K562 (cell line): ENCODE measurements at regions not wholly inside any gene's neighbourhood (a gene's known extent, or its start where the extent isn't known, plus 50 kb on each side); places are given as distances from the start of the nearest gene placed in this dataset.
"Not testable (repeated sequence)": the region's sequence is repeated elsewhere in the genome, so short reads cannot be mapped to it uniquely, and the experiment has no call there.

ENCODE experiments used
- ATAC-seq: fragments of 200-7000 bp; cut with Tn5 transposase; 3 replicates; pipeline ENCODE4 v1.9.1; 2020; ENCODE audit warnings: moderate library complexity
- BruUV-seq: library from RNA; stranded (reverse); fragments of 400-500 nt; replicated peaks from 2 replicates; lab custom pipeline; 2021; lab: Mats Ljungman, UMichigan
- CTCF ChIA-PET: fragments of 300-600 bp; formaldehyde crosslinking; extraction: SDS; loops from one replicate; lab custom pipeline; 2021; ENCODE audit warnings: low intra/inter-chr PET ratio; lab: Yijun Ruan, JAX
- POLR2A ChIA-PET: fragments of 300-600, 350-650 bp; sonication (Branson Sonifier 250); formaldehyde crosslinking; extraction: SDS; loops from one replicate; lab custom pipeline; 2021; ENCODE audit warnings: antibody characterized with exemption, inconsistent platforms; lab: Yijun Ruan, JAX
- DNase-seq, 4 experiments: peaks; one replicate each; pipeline versions ENCODE4 v3.0.0 to v3.0.0-alpha.2; 2011 to 2018; ENCODE audit warnings: low spot score in 3 of 4, mixed read lengths in 3 of 4; ENCODE audit errors: extremely low read depth in 1 of 4
- FAIRE-seq: peaks from 2 replicates; lab custom pipeline; 2011; peaks lifted over from hg19 to GRCh38; lab: Jason Lieb, UNC
- H2AFZ ChIP-seq: 2 replicates; pipeline ENCODE4 v1.6.0; 2011; ENCODE audit warnings: low read depth, low read length, control low read depth, inconsistent platforms
- H3K27ac ChIP-seq: fragments of 200-600 bp; 3 replicates; pipeline ENCODE4 v1.8.0; 2011; ENCODE audit warnings: low read depth, mild to moderate bottlenecking, control low read depth, inconsistent platforms, low read length, moderate library complexity, mixed read lengths; ENCODE audit errors: extremely low read depth
- H3K27me3 ChIP-seq, 2 experiments: fragments of 300-600 bp in 1 of 2; 2 replicates in 1 of 2; 3 replicates in 1 of 2; pipeline versions ENCODE4 v1.6.0 to v1.8.0; 2011; ENCODE audit warnings: inconsistent platforms in 2 of 2, low read length in 2 of 2, mild to moderate bottlenecking in 1 of 2, mixed read lengths in 1 of 2, moderate library complexity in 1 of 2; ENCODE audit not compliant: control insufficient read depth in 2 of 2, insufficient read depth in 2 of 2
- H3K36me3 ChIP-seq: fragments of 300-600 bp; 3 replicates; pipeline ENCODE4 v1.8.0; 2011; ENCODE audit warnings: mild to moderate bottlenecking, low read length, inconsistent platforms; ENCODE audit not compliant: control insufficient read depth, insufficient read depth
- H3K4me1 ChIP-seq, 2 experiments: fragments of 200-600 bp in 1 of 2; replicated peaks in 1 of 2; 2 replicates in 1 of 2; 3 replicates in 1 of 2; pipeline versions ENCODE4 v1.5.1 to v1.8.0; 2011; ENCODE audit warnings: inconsistent platforms in 2 of 2, low read length in 2 of 2, mild to moderate bottlenecking in 1 of 2, mixed read lengths in 1 of 2, moderate library complexity in 1 of 2; ENCODE audit not compliant: control insufficient read depth in 2 of 2, insufficient read depth in 2 of 2
- H3K4me2 ChIP-seq: 2 replicates; pipeline ENCODE4 v1.6.1; 2011; ENCODE audit warnings: low read length, control low read depth, inconsistent platforms, mixed read lengths; ENCODE audit not compliant: insufficient read depth
- H3K4me3 ChIP-seq: fragments of 200-600 bp; sonication (generic), shearing (Covaris generic); 2 replicates; pipeline ENCODE4 v1.5.1; 2016; ENCODE audit warnings: control low read depth, inconsistent platforms
- H3K79me2 ChIP-seq: fragments of 200-600 bp; 3 replicates; pipeline ENCODE4 v1.8.0; 2011; ENCODE audit warnings: low read length, inconsistent platforms; ENCODE audit not compliant: control insufficient read depth, insufficient read depth
- H3K9ac ChIP-seq, 2 experiments: 2 replicates each; pipeline versions ENCODE4 v1.6.0 to v1.6.1; 2011; ENCODE audit warnings: low read depth in 2 of 2, low read length in 2 of 2, control low read depth in 1 of 2, inconsistent platforms in 1 of 2, mild to moderate bottlenecking in 1 of 2, mixed read lengths in 1 of 2; ENCODE audit not compliant: insufficient read depth in 1 of 2
- H3K9me1 ChIP-seq: one replicate; pipeline ENCODE4 v1.6.0; 2011; ENCODE audit warnings: inconsistent platforms, mild to moderate bottlenecking, low read length, moderate library complexity; ENCODE audit not compliant: control insufficient read depth, insufficient read depth
- H3K9me3 ChIP-seq: replicated peaks from 2 replicates; pipeline ENCODE4 v1.5.1; 2011; ENCODE audit warnings: low read depth, low read length, inconsistent platforms; ENCODE audit not compliant: control insufficient read depth, insufficient read depth
- H4K20me1 ChIP-seq: replicated peaks from 2 replicates; pipeline ENCODE4 v1.6.1; 2011; ENCODE audit warnings: low read length, inconsistent platforms, mixed read lengths; ENCODE audit not compliant: control insufficient read depth, insufficient read depth
- ADNP ChIP-seq: fragments of 200-800 bp; sonication (Bioruptor generic); IDR thresholded peaks from 2 replicates; pipeline ENCODE4 v1.6.1; 2016; ENCODE audit warnings: missing genetic modification characterization, missing compliant biosample characterization
- CHCHD3 ChIP-seq: fragments of 250-450 bp; sonication (Bioruptor Pico); IDR thresholded peaks from 2 replicates; pipeline ENCODE4 v2.1.2; 2022; ENCODE audit warnings: mild to moderate bottlenecking
- CSDE1 ChIP-seq, 2 experiments: fragments of 450-650 bp; IDR thresholded peaks; 2 replicates each; pipeline ENCODE4 v1.6.1; 2016; ENCODE audit warnings: mild to moderate bottlenecking in 1 of 2
- GATAD2B ChIP-seq: fragments of 450-650 bp; IDR thresholded peaks from 2 replicates; pipeline ENCODE4 v1.6.1; 2017; ENCODE audit warnings: mild to moderate bottlenecking, borderline replicate concordance
- HDGF ChIP-seq: fragments of 450-650 bp; IDR thresholded peaks from 2 replicates; pipeline ENCODE4 v1.6.1; 2016
- STAT5A ChIP-seq: IDR thresholded peaks from 2 replicates; pipeline ENCODE4 v1.6.1; 2012; ENCODE audit warnings: low read length, inconsistent platforms, borderline replicate concordance
- ZKSCAN8 ChIP-seq: fragments of 200-800 bp; sonication (Bioruptor generic); IDR thresholded peaks from 2 replicates; pipeline ENCODE4 v1.6.1; 2016; ENCODE audit warnings: missing genetic modification characterization, missing compliant biosample characterization
- ZNF253 ChIP-seq: fragments of 250-450 bp; sonication (Bioruptor Pico); conservative IDR thresholded peaks from 2 replicates; pipeline ENCODE4 v1.6.1; 2021; ENCODE audit warnings: mild to moderate bottlenecking
- ZNF436 ChIP-seq: fragments of 250-450, 450-650 bp; sonication (Bioruptor Pico); formaldehyde crosslinking; IDR thresholded peaks from 2 replicates; pipeline ENCODE4 v1.7.0; 2020; ENCODE audit warnings: mild to moderate bottlenecking
- WGBS: fragments of 100-300 bp; shearing (Covaris generic); methylation state at CpG from one replicate; pipeline ENCODE4 v1.1.6; 2016; ENCODE audit warnings: low coverage, mixed read lengths; ENCODE audit not compliant: insufficient coverage; ENCODE audit errors: missing lambda C conversion rate; 5-methylcytosine and 5-hydroxymethylcytosine counted together
- in situ Hi-C: fragments of 300-500 bp; cut with MboI; formaldehyde crosslinking; loops from 4 replicates; pipeline ENCODE4 v1.15.0; 2018; ENCODE audit warnings: inconsistent platforms, mixed read lengths
- intact Hi-C: fragments of 100-400 bp; cut with micrococcal nuclease; formaldehyde crosslinking; loops from 2 replicates; pipeline ENCODE4 v1.14.2; 2022
- TF ChIP-seq, protein P1 (sequence below): fragments of 250-450 bp; sonication (Bioruptor Pico); IDR thresholded peaks from 2 replicates; pipeline ENCODE4 v1.8.0; 2021; ENCODE audit warnings: borderline replicate concordance, mild to moderate bottlenecking, moderate library complexity; ENCODE audit not compliant: poor library complexity, severe bottlenecking

GRCh38 chr22:25331050-25331449, 111.6 kb downstream of the CRYBB2 start:
- no peak overlapping the region for H3K27ac ChIP-seq
- WGBS, result 0% methylated on average over 4 of the region's 4 CpGs
- in situ Hi-C loops (loop anchor here (10.0 kb wide), 2 partner anchors 96 to 126 kb away; no protein-coding TSS in a partner anchor), intact Hi-C loops (loop anchor here (5.0 kb wide), 1 partner anchor 94 kb away; no protein-coding TSS in a partner anchor)
- DNase-seq (no peak), ATAC-seq (no peak), FAIRE-seq (no peak)
- H3K79me2 ChIP-seq, result no peaks in the 10 kb centered on the region
- H3K9ac ChIP-seq, result no peak overlapping the region
- no peak overlapping the region for H2AFZ ChIP-seq
- no peak for TF ChIP-seq ZKSCAN8 (CRISPR knock-in tag)
- no peak for TF ChIP-seq ZNF436 (CRISPR knock-in tag)
- TF ChIP-seq ADNP (tag), result no peak
- no peak for TF ChIP-seq CSDE1 (IDR thresholded peaks at IDR 0.05)
- TF ChIP-seq GATAD2B, result no peak
- TF ChIP-seq CHCHD3 (CRISPR knock-in tag), result no peak
- no peak for TF ChIP-seq ZNF253 (CRISPR knock-in tag)
- TF ChIP-seq HDGF, result no peak
- TF ChIP-seq STAT5A, result no peak
- TF ChIP-seq, protein P1, sequence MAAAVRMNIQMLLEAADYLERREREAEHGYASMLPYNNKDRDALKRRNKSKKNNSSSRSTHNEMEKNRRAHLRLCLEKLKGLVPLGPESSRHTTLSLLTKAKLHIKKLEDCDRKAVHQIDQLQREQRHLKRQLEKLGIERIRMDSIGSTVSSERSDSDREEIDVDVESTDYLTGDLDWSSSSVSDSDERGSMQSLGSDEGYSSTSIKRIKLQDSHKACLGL (CRISPR knock-in tag), result no peak
- BruUV-seq, result no TSS peak
- no peaks in the 10 kb centered on the region for H3K36me3 ChIP-seq
- no peak overlapping the region for H3K4me2 ChIP-seq
- H4K20me1 ChIP-seq, result no peaks in the 10 kb centered on the region
- POLR2A ChIA-PET, result no interaction called here
- H3K9me3 ChIP-seq, result no peaks in the 10 kb centered on the region
- H3K4me3 ChIP-seq, result no peak overlapping the region
- 0 out of 5 replicates have a peak, but pooled peaks cover 0 to 3% of the 10 kb centered on the region in 2 experiments for H3K27me3 ChIP-seq
- H3K9me1 ChIP-seq, result no peaks in the 10 kb centered on the region
- CTCF ChIA-PET, result no interaction called here
- H3K4me1 ChIP-seq, result no peaks in the 10 kb centered on the region

DNA sequence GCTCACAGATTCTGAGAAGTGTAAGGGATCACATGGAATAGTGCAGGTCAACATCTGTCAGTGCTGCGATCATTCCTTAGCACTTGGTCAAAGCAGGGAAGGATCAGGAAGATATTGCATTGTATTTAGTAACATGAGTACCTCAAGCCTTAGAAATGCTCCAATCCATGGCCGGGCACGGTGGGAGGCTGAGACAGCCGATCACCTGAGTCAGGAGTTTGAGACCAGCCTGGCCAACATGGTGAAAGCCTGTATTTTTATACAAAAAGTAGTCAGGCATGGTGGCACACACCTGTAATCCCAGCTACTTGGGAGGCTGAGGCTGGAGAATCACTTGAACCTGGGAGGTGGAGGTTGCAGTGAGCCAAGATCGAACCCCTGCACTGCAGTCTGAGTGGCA, 112.5 kb downstream of the CRYBB2 start:
- H3K4me3 ChIP-seq, H3K79me2 ChIP-seq, H3K27me3 ChIP-seq, DNase-seq, H3K9me3 ChIP-seq, FAIRE-seq, ATAC-seq, H4K20me1 ChIP-seq, BruUV-seq, H3K4me1 ChIP-seq, H3K9ac ChIP-seq, H2AFZ ChIP-seq, CTCF ChIA-PET, H3K36me3 ChIP-seq, H3K27ac ChIP-seq, H3K9me1 ChIP-seq, H3K4me2 ChIP-seq, POLR2A ChIA-PET: not testable (repeated sequence)
- 0% methylated on average over 4 of the region's 5 CpGs for WGBS
- intact Hi-C loops (loop anchor here (5.0 kb wide), 1 partner anchor 95 kb away; no protein-coding TSS in a partner anchor), in situ Hi-C loops (loop anchor here (10.0 kb wide), 2 partner anchors 97 to 127 kb away; no protein-coding TSS in a partner anchor)
